SHP77 treated with DMSO at 0.1 percent for 48 hours (cell line): ENCODE measurements at regions not wholly inside any gene's neighbourhood (a gene's known extent, or its start where the extent isn't known, plus 50 kb on each side); places are given as distances from the start of the nearest gene placed in this dataset.
"Not testable (repeated sequence)": the region's sequence is repeated elsewhere in the genome, so short reads cannot be mapped to it uniquely, and the experiment has no call there.

Source experiments
- DNase-seq: peaks from one replicate; lab custom pipeline; 2025; lab: John Stamatoyannopoulos, UW

DNA sequence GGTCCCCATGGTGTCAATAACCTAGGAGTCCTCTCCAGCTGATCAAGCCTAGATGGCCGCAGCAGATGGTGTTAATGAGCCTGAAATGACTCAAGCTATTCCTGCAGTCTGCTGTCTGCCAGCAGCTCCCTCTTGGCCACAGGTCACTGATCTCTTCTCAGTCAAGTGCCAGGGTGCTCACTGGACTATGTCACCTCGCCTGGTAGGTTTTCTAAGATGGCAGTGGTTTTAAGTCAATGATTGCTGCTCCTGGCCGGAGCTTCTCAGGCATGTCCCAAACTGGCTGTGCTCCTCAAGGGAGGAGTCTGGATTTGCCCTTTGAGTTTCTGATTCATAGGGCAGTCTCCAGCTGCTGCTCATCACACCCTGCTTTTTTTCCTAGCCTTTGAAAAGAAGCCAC is 58.6 kb upstream of the SHISA6 start:
- no peak for DNase-seq

DNA sequence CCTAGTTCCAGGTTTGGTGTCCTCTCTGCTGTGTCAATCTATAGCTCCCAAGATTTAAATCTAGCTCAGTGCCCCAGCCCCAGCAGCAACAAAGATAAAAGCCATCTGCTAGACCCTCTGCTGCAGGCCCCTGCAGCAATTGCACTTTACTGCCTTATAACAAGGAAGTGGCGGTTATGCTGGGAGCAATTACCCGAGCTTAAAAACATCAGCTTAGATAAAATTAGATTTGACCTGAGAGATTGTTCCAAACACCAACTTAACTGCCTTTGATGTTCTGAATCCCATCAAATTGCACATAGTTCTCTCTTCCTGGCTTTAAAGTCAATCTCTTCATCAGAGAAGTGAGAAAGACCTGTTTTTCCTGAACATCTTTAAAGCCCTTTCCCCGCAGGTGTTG is 62.4 kb upstream of the SHISA6 start:
- no peak for DNase-seq

DNA sequence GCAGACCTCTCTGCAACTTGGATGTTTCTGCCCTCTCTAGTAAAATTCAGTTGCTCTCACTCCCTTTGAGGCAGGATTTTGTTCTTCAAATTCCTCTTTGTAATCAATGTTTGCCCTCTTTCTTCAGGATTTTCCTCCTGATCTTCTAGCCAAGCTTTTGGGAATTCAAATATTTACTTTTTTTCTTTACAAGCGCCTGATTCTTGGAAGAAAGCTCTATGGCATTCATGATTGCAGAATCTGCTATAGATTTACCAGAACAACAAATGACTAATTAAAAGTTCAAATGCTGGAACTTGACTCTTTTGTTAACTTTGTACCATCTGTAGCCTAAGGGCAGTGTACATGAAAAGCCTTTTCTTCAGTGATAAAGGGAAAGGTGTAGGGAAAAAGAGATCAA is 63.7 kb upstream of the SHISA6 start:
- no peak for DNase-seq

- DNase-seq: no peak
Measured at GRCh38 chr17:11176549-11176948, 64.5 kb upstream of the SHISA6 start.

DNA sequence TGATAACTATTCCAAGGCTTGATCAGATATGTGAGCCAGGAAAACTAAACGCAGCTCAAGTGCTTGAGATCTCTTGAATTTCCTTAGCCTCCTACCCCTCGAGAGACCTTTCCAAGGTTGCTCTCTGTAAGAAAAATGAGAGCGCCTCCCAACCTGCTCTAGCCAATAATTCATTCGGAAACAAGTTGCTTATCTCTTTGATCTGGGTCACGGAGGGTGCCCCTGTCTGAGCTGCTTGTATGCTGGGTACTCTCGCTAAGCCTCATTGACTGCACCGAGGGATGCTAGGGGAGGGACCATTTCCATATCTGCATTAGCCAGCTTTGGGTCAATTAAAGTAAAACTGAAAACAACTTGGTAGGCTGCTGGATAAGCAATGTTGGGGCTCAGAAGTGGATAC is 70.1 kb upstream of the SHISA6 start:
- no peak for DNase-seq

DNA sequence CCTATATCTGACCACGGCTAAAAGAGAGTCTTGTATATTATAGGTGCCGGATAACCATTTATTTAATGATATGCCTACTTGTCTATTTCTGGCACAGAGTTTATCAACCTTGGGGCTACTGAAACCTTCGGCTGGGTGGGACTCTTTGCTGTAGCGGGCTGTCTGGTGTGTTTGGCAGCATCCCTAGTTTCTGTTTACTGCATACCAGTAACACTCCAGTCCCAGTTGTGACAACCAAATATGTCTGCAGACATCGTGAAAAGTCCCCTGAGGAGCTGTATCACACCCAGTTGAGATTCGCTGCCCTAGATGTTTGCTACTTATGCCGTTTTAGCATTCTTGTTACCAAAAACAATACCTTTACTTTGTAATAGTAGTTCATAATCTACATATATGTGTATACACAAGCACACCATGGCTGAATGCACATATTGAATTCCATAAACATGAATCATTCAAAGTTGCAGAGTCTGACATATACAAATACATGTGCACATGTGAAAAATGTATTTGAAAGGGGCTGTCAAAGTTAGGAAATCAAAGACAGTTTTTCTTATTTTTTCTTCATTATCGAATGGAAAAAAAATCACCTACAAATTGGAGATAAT is 89.1 kb upstream of the SHISA6 start:
- no peak for DNase-seq

- DNase-seq: not testable (repeated sequence)
Measured at GRCh38 chr17:11150906-11151511, 90.0 kb upstream of the SHISA6 start.

DNA sequence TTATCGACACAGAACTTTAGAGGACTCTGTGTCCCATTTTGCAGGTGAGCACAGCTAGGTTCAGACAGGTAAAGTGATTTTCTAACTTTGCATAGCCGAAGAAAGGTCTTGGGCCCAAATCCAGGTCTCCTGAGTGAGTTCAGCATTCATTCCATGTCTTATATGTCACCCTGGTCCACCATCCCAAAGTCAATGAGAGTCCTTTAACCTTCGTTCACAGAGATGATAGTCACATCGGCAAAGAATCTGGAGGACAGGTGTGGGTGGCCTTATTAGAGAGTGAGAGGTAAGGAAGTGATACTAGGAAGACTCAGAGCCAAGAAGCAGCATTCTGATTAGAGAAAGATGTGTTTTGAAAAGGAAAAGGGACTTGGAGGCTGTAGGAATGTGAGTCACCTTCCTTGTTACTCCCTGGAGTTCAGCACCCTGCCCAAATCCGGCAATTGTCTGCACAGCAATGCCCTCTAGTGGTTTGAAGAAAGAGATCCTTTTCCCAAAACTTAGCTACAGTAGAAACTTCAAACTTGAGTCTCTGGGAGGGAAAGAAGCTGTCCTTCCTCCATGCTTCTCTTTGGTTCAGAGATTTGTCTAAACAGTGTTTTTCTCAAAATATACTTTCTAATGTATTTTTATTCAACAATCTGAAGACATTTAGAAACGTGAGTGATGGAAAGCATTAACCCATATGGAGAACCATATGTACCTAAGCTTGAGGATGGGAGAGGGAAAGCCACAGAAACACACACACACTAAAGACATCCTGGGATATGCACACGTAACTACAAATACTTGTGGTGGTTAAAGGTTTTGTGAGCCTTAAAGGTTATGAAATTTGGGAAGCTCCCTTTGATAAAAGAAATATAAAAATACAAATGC is 96.4 kb upstream of the SHISA6 start:
- peak; percentile 22 for DNase-seq

GRCh38 chr17:11142231-11142630 is 98.8 kb upstream of the SHISA6 start:
- DNase-seq: no peak

GRCh38 chr17:11140501-11140900 is 100.5 kb upstream of the SHISA6 start:
- no peak for DNase-seq

DNA sequence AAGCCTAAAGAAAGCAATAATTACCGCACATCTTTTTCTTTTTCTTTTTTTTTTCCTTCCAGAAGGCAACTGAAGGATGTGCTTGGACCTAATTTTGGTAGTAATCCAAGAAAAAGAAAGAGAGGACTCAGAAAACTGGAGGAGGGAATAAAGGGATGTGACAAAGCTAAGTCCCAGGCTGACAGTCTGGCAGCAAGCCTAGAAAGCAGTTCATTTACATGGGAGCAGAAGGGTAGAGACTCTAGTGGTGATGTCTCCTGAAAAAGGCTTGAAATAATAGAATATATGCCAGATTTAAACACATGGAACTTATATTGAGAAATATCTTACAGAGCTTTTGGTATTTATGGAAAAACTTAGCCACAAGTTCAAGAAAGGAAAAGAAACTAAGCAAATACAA is 101.0 kb upstream of the SHISA6 start:
- no peak for DNase-seq

GRCh38 chr17:11138023-11138422 is 103.0 kb upstream of the SHISA6 start:
- no peak for DNase-seq

DNA sequence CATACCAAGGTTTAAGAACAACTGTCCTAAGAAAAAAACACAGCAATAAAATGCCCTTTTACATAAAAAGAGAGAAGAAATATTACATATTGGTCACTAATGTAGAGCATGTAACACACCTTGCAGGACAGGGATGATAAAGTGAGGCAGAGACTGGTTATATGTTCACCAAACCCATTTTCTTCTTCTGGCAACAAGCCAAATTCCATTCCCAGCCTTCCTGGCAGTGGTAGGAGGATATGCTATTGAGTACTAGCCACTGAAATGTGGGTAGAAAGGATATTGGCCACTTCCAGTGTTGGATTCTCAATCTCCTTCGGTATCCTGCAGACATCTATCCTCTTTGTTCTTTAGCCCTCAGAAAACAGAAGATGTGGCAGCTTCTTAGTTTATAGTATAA is 105.2 kb upstream of the SHISA6 start:
- DNase-seq: no peak

DNA sequence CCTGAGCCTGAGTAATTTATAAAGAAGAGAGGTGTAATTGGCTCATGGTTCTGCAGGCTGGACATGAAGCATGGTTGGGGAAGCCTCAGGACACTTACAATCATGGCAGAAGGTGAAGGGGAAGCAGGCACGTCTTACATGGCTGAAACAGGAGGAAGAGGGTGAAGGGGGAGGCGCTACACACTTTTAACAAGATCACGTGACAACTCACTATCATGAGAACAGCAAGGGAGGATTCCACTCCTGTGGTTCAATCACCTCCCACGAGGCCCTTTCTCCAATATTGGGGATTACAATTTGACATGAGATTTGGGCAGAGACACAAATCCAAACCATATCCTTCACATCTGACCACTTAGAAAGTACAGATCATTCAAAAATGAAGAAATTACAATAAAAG is 110.6 kb upstream of the SHISA6 start:
- DNase-seq: no peak

DNA sequence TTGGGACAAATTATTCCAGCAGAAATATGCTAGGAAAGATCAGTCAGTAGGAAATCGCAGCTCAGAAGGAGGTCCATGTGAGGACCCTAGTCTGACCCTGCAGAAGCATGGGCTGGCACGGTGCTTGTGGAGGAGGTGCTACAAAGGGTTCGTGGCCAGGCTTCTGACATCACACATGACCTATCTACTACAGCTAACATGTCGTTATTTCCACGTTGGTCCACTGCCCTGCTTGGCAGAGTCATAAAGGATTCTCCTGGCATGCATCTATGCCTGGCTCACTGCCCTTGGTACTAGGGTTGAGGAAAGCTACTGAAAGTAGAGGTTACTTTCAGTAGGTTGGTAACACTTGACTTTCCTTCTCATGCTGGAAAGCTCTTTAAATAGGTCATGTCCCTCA is 118.1 kb upstream of the SHISA6 start:
- no peak for DNase-seq

GRCh38 chr17:11121341-11121985 is 119.5 kb upstream of the SHISA6 start:
- no peak for DNase-seq

- no peak for DNase-seq
Measured at GRCh38 chr17:11109106-11109505, 131.9 kb upstream of the SHISA6 start.

- DNase-seq: no peak
Measured at GRCh38 chr17:11105141-11105540, 135.9 kb upstream of the SHISA6 start.

GRCh38 chr17:11097121-11097520 is 143.9 kb upstream of the SHISA6 start:
- no peak for DNase-seq

DNA sequence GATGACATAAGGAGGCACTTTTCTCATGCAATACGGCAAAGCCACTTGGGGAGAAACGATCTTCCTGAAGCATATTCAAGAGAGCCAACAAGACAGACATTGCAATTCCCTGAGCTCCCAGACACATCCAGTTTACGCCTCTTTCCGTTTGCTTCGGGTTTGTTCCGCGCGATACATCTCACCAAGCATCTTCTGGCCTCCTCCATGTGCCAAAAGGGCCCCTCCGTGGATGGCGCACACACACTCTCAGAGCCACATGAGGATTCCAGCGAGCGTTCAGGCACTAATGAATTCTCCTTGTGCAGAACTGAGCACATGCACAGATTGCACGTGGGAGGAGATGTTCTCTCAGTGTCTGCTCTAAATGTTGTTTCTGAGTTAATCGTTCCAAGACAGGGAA is 146.7 kb upstream of the SHISA6 start:
- no peak for DNase-seq

DNA sequence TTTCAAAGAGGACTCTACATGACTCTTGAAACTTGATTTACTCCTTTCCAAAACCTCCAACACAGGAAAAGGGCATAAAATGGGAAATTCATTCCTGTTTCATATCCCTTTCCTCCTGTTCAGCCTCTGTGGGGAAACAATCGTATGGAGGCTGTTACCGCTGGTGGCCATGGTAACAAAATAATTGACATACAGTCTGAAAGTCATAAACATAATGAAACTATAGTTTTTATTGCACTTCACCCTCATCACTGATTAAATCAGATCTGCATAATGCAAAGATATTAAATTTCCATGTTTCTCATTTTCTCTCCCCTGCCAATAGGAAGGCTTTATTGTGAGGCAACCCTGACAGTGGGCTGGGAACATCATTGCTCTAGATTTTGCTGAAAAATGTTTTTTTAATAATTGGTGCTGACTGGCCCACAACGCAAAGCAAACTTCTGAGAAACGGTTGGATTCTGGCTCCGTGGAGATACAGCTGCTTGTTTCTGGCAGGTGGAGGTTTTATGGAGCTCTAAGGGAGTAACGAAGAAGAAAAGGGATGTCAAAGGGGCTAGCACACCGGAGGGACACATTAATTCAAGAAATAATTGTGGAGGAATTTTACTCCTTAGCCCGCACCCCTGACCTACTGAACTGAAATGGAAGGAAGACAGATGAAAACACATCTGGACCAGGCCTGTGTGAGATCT is 154.2 kb upstream of the SHISA6 start:
- DNase-seq: no peak

- DNase-seq: no peak
Measured at GRCh38 chr17:11082559-11082958, 158.5 kb upstream of the SHISA6 start.
